PFSK-1 (cell line): ENCODE measurements at regions not wholly inside any gene's neighbourhood (a gene's known extent, or its start where the extent isn't known, plus 50 kb on each side); places are given as distances from the start of the nearest gene placed in this dataset.

Experiments
- FOXP2 ChIP-seq: optimal IDR thresholded peaks from 2 replicates; pipeline ENCODE3; 2011; ENCODE audit warnings: borderline replicate concordance, control low read depth, inconsistent platforms; ENCODE audit not compliant: insufficient read depth; ENCODE audit errors: extremely low read length, extremely low read depth
- POLR2AphosphoS5 ChIP-seq: IDR thresholded peaks from 2 replicates; pipeline ENCODE4 v1.6.1; 2012; ENCODE audit warnings: low read depth, mild to moderate bottlenecking, control low read depth, low read length, moderate library complexity
- SIN3A ChIP-seq: IDR thresholded peaks from 2 replicates; pipeline ENCODE4 v1.6.1; 2012; ENCODE audit warnings: mild to moderate bottlenecking, low read length, moderate library complexity, borderline replicate concordance; ENCODE audit not compliant: insufficient read depth
- TAF1 ChIP-seq: IDR thresholded peaks from 2 replicates; pipeline ENCODE4 v1.6.1; 2012; ENCODE audit warnings: low read length, control low read depth, borderline replicate concordance; ENCODE audit not compliant: insufficient read depth
- TF ChIP-seq, protein P1 (sequence below), 2 experiments: IDR thresholded peaks; 2 replicates each; pipeline versions ENCODE4 v1.6.1 to v1.8.0; 2011 to 2012; ENCODE audit warnings: low read depth in 2 of 2, low read length in 2 of 2, control low read depth in 1 of 2, inconsistent platforms in 1 of 2, mild to moderate bottlenecking in 1 of 2, moderate library complexity in 1 of 2; ENCODE audit not compliant: insufficient read depth in 1 of 2

GRCh38 chr9:99307851-99308250 lies 85.8 kb downstream of the SEC61B start:
- TF ChIP-seq TAF1 (no peak), POLR2AphosphoS5 (no peak), SIN3A (no peak), FOXP2 (no peak)
- TF ChIP-seq, protein P1, sequence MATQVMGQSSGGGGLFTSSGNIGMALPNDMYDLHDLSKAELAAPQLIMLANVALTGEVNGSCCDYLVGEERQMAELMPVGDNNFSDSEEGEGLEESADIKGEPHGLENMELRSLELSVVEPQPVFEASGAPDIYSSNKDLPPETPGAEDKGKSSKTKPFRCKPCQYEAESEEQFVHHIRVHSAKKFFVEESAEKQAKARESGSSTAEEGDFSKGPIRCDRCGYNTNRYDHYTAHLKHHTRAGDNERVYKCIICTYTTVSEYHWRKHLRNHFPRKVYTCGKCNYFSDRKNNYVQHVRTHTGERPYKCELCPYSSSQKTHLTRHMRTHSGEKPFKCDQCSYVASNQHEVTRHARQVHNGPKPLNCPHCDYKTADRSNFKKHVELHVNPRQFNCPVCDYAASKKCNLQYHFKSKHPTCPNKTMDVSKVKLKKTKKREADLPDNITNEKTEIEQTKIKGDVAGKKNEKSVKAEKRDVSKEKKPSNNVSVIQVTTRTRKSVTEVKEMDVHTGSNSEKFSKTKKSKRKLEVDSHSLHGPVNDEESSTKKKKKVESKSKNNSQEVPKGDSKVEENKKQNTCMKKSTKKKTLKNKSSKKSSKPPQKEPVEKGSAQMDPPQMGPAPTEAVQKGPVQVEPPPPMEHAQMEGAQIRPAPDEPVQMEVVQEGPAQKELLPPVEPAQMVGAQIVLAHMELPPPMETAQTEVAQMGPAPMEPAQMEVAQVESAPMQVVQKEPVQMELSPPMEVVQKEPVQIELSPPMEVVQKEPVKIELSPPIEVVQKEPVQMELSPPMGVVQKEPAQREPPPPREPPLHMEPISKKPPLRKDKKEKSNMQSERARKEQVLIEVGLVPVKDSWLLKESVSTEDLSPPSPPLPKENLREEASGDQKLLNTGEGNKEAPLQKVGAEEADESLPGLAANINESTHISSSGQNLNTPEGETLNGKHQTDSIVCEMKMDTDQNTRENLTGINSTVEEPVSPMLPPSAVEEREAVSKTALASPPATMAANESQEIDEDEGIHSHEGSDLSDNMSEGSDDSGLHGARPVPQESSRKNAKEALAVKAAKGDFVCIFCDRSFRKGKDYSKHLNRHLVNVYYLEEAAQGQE (IDR thresholded peaks at IDR 0.05; ENCODE audit: insufficient read depth in 1 of 2, low read depth in 2 of 2, low read length in 2 of 2), result no peak

DNA sequence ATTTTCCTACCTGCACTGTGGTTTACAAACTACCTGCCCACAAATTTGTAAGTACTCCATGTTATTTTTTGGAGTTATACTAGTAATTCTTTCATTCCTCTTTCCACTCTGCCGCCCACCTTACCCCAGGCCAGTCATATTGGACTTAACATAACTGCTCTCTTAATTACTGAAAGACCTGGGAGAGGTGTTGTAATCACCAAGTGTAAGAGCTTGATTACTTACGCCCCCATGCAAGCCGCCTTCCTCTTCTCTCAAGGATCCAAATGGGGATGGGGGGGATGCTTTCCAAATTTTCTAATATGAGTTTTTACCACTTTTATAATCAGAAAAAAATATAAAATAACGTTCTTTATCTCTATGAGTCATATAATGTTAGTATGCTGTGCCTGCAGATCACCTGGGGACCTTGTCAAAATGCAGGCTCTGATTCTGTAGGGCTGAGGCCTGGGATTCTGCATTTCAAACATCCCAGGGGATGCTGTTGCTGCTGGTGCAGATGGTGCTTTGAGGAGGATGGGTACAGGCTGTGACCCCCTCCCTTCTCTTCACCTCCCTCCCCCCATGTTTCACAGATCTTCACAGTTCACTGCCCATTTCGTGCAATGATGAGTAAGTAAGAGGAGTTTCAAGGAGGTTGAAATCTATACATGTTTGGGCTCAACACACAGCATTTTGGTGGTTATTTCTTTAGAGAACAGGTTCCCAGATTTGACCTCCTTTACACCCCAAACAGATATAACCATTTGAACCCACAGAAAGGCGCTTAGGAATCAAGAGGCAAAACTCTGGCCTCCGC lies 87.3 kb downstream of the SEC61B start:
- TF ChIP-seq POLR2AphosphoS5, result no peak
- no peak for TF ChIP-seq TAF1
- no peak for TF ChIP-seq FOXP2
- TF ChIP-seq SIN3A, result no peak
- TF ChIP-seq, protein P1 (IDR thresholded peaks at IDR 0.05; ENCODE audit: insufficient read depth in 1 of 2, low read depth in 2 of 2, low read length in 2 of 2), result no peak

GRCh38 chr9:99312736-99313135 lies 90.7 kb downstream of the SEC61B start:
- TF ChIP-seq SIN3A, result no peak
- TF ChIP-seq, protein P1 (IDR thresholded peaks at IDR 0.05; ENCODE audit: insufficient read depth in 1 of 2, low read depth in 2 of 2, low read length in 2 of 2), result no peak
- no peak for TF ChIP-seq FOXP2
- TF ChIP-seq POLR2AphosphoS5, result no peak
- TF ChIP-seq TAF1, result no peak

DNA sequence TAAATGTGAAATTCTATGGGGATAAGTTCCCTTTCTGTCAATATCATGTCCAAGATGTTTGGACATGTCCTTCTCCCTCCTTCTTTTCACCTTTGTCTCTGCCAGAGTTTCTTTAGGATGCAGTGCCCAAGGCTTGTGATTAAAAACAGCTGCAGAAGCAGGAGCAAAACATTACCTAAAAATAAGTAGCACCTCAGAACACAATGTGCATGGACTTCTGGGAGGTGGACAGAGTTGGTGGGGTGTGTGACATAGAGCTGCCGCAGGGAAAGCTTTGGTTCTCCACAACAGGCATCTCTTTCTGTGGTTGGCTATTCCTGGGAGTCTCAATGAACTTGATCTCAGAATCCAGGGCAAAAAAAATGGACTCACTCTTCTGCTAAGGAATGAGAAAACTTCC lies 97.0 kb downstream of the SEC61B start:
- no peak for TF ChIP-seq FOXP2
- TF ChIP-seq SIN3A, result no peak
- TF ChIP-seq POLR2AphosphoS5, result no peak
- TF ChIP-seq, protein P1 (IDR thresholded peaks at IDR 0.05; ENCODE audit: insufficient read depth in 1 of 2, low read depth in 2 of 2, low read length in 2 of 2), result no peak
- TF ChIP-seq TAF1, result no peak

DNA sequence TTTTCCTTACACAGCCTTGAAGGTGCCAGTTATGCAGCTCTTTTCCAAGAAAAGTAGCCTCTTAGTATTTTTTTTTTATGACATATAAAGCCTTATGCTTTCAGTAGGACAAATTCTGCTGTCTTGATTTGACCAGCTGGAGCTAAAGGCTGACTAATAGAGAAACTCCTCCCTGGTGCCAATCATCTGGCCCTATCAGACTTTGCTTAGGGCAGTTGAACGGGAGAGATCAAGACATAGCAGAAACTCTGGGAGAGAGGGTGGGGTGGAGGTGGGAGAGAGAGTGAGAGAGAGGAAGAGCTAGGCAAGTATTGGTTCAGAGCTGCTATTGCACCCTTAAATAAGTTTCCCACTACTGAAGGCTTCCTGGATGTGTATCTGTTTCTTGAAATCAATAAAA lies 100.2 kb downstream of the SEC61B start:
- no peak for TF ChIP-seq FOXP2
